ENCODE measurements at regions not wholly inside any gene's neighbourhood (a gene's known extent, or its start where the extent isn't known, plus 50 kb on each side); places are given as distances from the start of the nearest gene placed in this dataset.

GRCh38 chr19:56964410-56964920 lies 123.9 kb upstream of the PEG3 start (continued):
- no peak for TF ChIP-seq CHD7 (IDR thresholded peaks at IDR 0.05; ENCODE audit: insufficient replicate concordance, low read length)
- TF ChIP-seq MAX (IDR thresholded peaks at IDR 0.05) = no peak
- TF ChIP-seq SIRT6 (IDR thresholded peaks at IDR 0.05; ENCODE audit: low read length) = no peak
- TF ChIP-seq POLR2AphosphoS5 (IDR thresholded peaks at IDR 0.05; ENCODE audit: low read depth, low read length) = no peak
- TF ChIP-seq NANOG (IDR thresholded peaks at IDR 0.05; ENCODE audit: insufficient read depth, low read depth, low read length, poor library complexity, severe bottlenecking) = no peak
- TF ChIP-seq EZH2 (IDR thresholded peaks at IDR 0.05; ENCODE audit: low read depth, low read length, severe bottlenecking) = no peak
- TF ChIP-seq HDAC2 (IDR thresholded peaks at IDR 0.05; ENCODE audit: borderline replicate concordance in 1 of 2, low read depth in 2 of 2, low read length in 2 of 2) = no peak
- TF ChIP-seq E2F6 (IDR thresholded peaks at IDR 0.05) = no peak
- no peak for TF ChIP-seq BACH1 (IDR thresholded peaks at IDR 0.05; ENCODE audit: low read length)
